Cardiac muscle cell (in vitro differentiated cells and primary cell): ENCODE measurements at regions not wholly inside any gene's neighbourhood (a gene's known extent, or its start where the extent isn't known, plus 50 kb on each side); places are given as distances from the start of the nearest gene placed in this dataset.
A peak's percentile ranks its signal among the peaks of the same experiment; 100 is the strongest.
"Not testable (repeated sequence)": the region's sequence is repeated elsewhere in the genome, so short reads cannot be mapped to it uniquely, and the experiment has no call there.

Source experiments
- DNase-seq, 2 donors: peaks; one replicate each; pipeline versions ENCODE4 v3.0.0 to v3.0.0-alpha.2; 2010 to 2017; ENCODE audit warnings: low read depth in 1 of 2, low spot score in 1 of 2
- H3K27ac ChIP-seq: fragments of 200-600 bp; sonication (generic); 2 replicates; pipeline ENCODE4 v1.5.1; 2016
- H3K27me3 ChIP-seq: fragments of 200-600 bp; sonication (generic); 2 replicates; pipeline ENCODE4 v1.6.0; 2016; ENCODE audit warnings: control low read depth
- H3K36me3 ChIP-seq: fragments of 200-600 bp; sonication (generic); 2 replicates; pipeline ENCODE4 v1.5.1; 2016; ENCODE audit warnings: control low read depth
- H3K4me1 ChIP-seq: fragments of 200-600 bp; sonication (generic); 2 replicates; pipeline ENCODE4 v1.8.1; 2017; ENCODE audit warnings: low read depth, mild to moderate bottlenecking, mixed run types
- H3K4me3 ChIP-seq: fragments of 200-600 bp; sonication (generic); 2 replicates; pipeline ENCODE4 v1.5.1; 2016; ENCODE audit warnings: mild to moderate bottlenecking
- H3K9me3 ChIP-seq: fragments of 200-600 bp; sonication (generic); 2 replicates; pipeline ENCODE4 v1.5.1; 2017; ENCODE audit warnings: low read depth, mild to moderate bottlenecking, control low read depth
- TF ChIP-seq, protein P1 (sequence below): IDR thresholded peaks from 2 replicates; pipeline ENCODE4 v1.5.1; 2012; ENCODE audit warnings: low read depth, mild to moderate bottlenecking, low read length

DNA sequence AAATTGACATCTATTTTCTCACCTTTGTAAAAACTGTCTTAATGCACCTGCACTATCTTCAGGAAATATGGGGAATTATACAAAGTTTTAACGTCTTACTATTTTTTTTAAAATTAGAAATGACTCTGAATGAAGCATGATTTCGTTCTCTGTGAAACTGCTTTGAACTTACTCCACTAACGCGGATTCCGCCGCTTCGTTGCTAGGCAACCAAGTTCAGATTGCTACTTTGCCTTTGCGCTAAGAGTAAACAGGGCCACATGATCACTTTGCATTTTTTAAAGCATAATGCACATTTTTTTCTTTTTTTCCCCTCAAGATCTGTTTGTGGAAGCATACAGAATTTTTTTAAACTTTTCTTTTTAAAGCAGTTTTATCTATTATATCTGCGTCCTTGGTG is 690.5 kb downstream of the BRINP3 start:
- H3K4me1 ChIP-seq, result no peaks in the 10 kb centered on the region
- DNase-seq, result peak; percentile 16 to 28
- H3K27ac ChIP-seq, result no peak overlapping the region
- H3K27me3 ChIP-seq, result no peaks in the 10 kb centered on the region
- H3K36me3 ChIP-seq, result no peaks in the 10 kb centered on the region
- H3K4me3 ChIP-seq, result no peak overlapping the region
- TF ChIP-seq, protein P1, sequence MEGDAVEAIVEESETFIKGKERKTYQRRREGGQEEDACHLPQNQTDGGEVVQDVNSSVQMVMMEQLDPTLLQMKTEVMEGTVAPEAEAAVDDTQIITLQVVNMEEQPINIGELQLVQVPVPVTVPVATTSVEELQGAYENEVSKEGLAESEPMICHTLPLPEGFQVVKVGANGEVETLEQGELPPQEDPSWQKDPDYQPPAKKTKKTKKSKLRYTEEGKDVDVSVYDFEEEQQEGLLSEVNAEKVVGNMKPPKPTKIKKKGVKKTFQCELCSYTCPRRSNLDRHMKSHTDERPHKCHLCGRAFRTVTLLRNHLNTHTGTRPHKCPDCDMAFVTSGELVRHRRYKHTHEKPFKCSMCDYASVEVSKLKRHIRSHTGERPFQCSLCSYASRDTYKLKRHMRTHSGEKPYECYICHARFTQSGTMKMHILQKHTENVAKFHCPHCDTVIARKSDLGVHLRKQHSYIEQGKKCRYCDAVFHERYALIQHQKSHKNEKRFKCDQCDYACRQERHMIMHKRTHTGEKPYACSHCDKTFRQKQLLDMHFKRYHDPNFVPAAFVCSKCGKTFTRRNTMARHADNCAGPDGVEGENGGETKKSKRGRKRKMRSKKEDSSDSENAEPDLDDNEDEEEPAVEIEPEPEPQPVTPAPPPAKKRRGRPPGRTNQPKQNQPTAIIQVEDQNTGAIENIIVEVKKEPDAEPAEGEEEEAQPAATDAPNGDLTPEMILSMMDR, result no peak
- H3K9me3 ChIP-seq, result no peaks in the 10 kb centered on the region

DNA sequence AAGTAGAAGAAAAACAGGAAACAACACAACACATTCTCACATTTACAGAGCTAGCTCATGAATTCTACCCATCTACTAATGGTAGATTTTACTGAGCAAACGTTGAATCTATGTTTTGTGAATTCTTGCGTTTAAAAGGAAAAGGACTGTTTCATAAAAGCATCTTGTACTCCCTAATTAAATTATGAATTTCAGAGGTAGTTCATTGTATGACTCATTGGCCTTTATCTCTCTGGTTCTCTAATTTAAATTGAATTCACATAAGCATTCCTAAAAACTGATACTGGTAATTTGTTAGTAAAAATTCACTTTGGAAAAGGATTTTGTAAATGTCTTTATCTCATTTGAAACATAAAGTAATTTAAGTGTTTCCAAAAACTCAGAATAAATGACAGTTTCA is 687.3 kb downstream of the BRINP3 start:
- no peak for DNase-seq
- TF ChIP-seq, protein P1, result no peak
- no peaks in the 10 kb centered on the region for H3K9me3 ChIP-seq
- no peak overlapping the region for H3K4me3 ChIP-seq
- H3K4me1 ChIP-seq, result no peaks in the 10 kb centered on the region
- no peaks in the 10 kb centered on the region for H3K27me3 ChIP-seq
- no peak overlapping the region for H3K27ac ChIP-seq
- no peaks in the 10 kb centered on the region for H3K36me3 ChIP-seq

DNA sequence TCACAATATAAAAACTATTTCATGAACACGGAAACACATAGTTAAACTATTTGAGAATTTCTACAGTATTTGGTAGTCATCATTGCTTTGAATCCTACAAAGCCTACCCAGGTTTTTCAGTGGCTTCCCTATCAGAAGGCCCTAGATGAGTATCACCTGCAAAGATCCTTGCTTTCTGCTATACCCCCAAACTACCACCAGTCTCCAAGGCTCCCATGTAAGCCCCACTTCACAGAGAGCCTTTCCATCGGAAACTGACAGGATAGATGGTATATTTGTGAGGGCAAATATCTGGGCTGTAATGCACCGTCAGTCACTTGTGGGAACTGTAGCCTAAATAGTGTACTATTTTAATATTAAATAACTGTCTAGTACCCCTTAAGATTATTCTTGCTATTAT is 674.3 kb downstream of the BRINP3 start:
- H3K27me3 ChIP-seq, result no peaks in the 10 kb centered on the region
- TF ChIP-seq, protein P1, result no peak
- H3K9me3 ChIP-seq, result no peaks in the 10 kb centered on the region
- H3K4me3 ChIP-seq, result no peak overlapping the region
- no peaks in the 10 kb centered on the region for H3K36me3 ChIP-seq
- H3K27ac ChIP-seq, result no peak overlapping the region
- DNase-seq, result no peak
- H3K4me1 ChIP-seq, result no peaks in the 10 kb centered on the region

DNA sequence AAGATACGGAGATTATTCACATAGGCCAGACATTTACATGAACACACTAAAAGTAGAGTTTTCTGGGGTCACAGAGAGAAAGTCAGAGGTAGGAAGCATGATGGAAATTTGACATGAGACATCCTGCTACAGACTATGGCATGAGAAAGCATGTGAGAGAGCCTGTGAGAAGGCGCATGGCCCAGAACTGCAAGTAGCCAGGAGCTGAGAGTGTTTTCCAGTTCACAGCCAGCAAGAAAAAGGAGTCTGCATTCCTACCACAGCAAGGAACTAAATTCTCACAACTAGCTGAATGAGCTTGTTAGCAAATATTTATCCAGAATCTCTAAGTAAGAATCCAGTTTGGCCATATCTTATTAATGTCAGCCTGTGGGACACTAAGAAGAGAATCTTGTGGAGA is 673.3 kb downstream of the BRINP3 start:
- Histone ChIP-seq H3K27me3 (no peaks in the 10 kb centered on the region), H3K9me3 (no peaks in the 10 kb centered on the region), H3K4me3 (no peak overlapping the region), H3K4me1 (no peaks in the 10 kb centered on the region), H3K27ac (no peak overlapping the region), H3K36me3 (no peaks in the 10 kb centered on the region)
- peak in 1 of 2 donors; percentile 5 for DNase-seq
- TF ChIP-seq, protein P1, result no peak

DNA sequence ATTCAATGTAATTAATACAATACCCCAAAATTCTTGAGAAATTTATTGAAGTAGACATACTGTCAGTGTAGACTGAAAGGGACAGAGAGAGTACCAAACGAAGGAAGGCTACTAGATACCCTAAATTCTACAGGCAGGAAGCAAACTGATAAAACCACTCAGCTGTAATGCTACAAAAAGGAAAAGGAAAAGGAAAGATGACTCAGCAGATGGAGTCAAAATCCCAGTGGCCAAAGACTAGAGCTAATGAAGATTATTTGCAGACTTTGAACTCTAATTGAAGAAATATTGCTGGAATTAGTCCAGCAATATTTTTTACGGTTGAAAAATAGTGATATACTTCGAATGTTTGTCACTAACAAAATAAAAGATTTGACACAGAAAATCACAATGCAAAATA is 671.9 kb downstream of the BRINP3 start:
- no peaks in the 10 kb centered on the region for H3K36me3 ChIP-seq
- no peaks in the 10 kb centered on the region for H3K27me3 ChIP-seq
- H3K4me3 ChIP-seq, result no peak overlapping the region
- no peak overlapping the region for H3K27ac ChIP-seq
- H3K4me1 ChIP-seq, result no peaks in the 10 kb centered on the region
- H3K9me3 ChIP-seq, result no peaks in the 10 kb centered on the region
- TF ChIP-seq, protein P1, result no peak
- peak in 1 of 2 donors; percentile 2 for DNase-seq

DNA sequence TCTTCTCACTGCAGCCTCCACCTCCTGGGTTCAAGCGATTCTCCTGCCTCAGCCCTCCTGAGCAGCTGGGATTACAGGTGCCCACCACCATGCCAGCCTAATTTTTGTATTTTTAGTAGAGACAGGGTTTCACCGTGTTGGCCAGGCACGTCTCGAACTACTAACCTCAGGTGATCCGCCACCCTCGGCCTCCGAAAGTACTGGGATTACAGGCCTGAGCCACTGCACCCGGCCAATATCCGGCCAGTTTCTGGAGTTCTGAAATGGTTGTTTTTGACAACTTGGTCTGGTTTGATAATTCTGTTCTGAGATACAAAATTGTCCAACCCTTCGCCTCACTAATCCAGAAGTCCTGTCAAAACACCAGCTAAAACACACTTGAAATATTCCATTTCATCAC is 667.0 kb downstream of the BRINP3 start:
- not testable (repeated sequence) for H3K27me3 ChIP-seq, DNase-seq, H3K4me1 ChIP-seq, H3K36me3 ChIP-seq, H3K27ac ChIP-seq, H3K9me3 ChIP-seq, H3K4me3 ChIP-seq
